Spleen (tissue), 7 donors: ENCODE measurements at regions not wholly inside any gene's neighbourhood (a gene's known extent, or its start where the extent isn't known, plus 50 kb on each side); places are given as distances from the start of the nearest gene placed in this dataset.

ENCODE experiments used
- POLR2A ChIP-seq, 3 donors: fragments of 450-650 bp; IDR thresholded peaks; one replicate each; pipeline ENCODE4 v1.5.1; 2017; ENCODE audit warnings: antibody characterized with exemption in 3 of 3, mild to moderate bottlenecking in 1 of 3
- POLR2AphosphoS5 ChIP-seq, 3 donors: sonication (generic); formaldehyde crosslinking; IDR thresholded peaks; one replicate each; pipeline ENCODE4 v1.5.1; 2017; ENCODE audit warnings: antibody characterized with exemption in 3 of 3
- TF ChIP-seq, protein P1 (sequence below), 11 experiments: fragments of 200-600 bp in 7 of 11; fragments of 450-650 bp in 4 of 11; sonication (generic) in 4 of 11; IDR thresholded peaks in 8 of 11; conservative IDR thresholded peaks in 3 of 11; 1 replicate in 7 of 11; 2 replicates in 4 of 11; pipeline versions ENCODE4 v1.4.0 to v1.8.0; 2016 to 2021; ENCODE audit warnings: antibody characterized with exemption in 11 of 11, inconsistent platforms in 4 of 11, mild to moderate bottlenecking in 1 of 11
- donor health status: DM: no; HTN: no; CAD: no; lungs with moderate emphysema.
- donor health status: DM: no; HTN: no; CAD: no.
- donor health status: DM: no; HTN: no; CAD: no.

DNA sequence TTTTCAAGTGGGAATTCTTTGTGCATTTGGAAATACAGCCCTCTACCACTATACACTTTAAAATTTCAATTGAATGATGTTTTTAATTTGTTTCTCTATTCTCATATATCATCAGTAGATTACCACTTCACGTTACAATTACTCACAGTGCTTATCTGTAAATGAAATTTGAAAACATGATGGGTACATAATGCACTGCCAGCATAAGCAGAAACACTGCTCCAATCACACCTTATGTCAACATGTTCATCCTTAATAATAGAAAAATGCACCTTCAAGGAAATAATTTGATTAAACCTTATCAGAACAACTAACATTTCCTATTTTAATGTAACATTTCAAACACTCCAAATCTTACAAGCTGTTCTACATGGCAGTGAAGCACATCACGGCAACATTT lies 718.4 kb downstream of the GBE1 start:
- TF ChIP-seq, protein P1, sequence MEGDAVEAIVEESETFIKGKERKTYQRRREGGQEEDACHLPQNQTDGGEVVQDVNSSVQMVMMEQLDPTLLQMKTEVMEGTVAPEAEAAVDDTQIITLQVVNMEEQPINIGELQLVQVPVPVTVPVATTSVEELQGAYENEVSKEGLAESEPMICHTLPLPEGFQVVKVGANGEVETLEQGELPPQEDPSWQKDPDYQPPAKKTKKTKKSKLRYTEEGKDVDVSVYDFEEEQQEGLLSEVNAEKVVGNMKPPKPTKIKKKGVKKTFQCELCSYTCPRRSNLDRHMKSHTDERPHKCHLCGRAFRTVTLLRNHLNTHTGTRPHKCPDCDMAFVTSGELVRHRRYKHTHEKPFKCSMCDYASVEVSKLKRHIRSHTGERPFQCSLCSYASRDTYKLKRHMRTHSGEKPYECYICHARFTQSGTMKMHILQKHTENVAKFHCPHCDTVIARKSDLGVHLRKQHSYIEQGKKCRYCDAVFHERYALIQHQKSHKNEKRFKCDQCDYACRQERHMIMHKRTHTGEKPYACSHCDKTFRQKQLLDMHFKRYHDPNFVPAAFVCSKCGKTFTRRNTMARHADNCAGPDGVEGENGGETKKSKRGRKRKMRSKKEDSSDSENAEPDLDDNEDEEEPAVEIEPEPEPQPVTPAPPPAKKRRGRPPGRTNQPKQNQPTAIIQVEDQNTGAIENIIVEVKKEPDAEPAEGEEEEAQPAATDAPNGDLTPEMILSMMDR (IDR thresholded peaks at IDR 0.05 in 8 of 11, conservative IDR thresholded peaks at IDR 0.05 in 3 of 11), result no peak
- TF ChIP-seq POLR2AphosphoS5 (IDR thresholded peaks at IDR 0.05), result no peak
- no peak for TF ChIP-seq POLR2A (IDR thresholded peaks at IDR 0.05)
